Adipocyte (in vitro differentiated cells): ENCODE measurements at regions not wholly inside any gene's neighbourhood (a gene's known extent, or its start where the extent isn't known, plus 50 kb on each side); places are given as distances from the start of the nearest gene placed in this dataset.
"Not testable (repeated sequence)": the region's sequence is repeated elsewhere in the genome, so short reads cannot be mapped to it uniquely, and the experiment has no call there.

ENCODE experiments used
- DNase-seq: peaks from one replicate; pipeline ENCODE4 v3.0.0-alpha.2; 2015; ENCODE audit warnings: low read depth
- H3K27me3 ChIP-seq: replicated peaks from 2 replicates; pipeline ENCODE4 v1.7.0; 2013; ENCODE audit warnings: mild to moderate bottlenecking, low read length, moderate library complexity; ENCODE audit not compliant: control insufficient read depth, insufficient read depth
- H3K36me3 ChIP-seq: 2 replicates; pipeline ENCODE4 v1.7.0; 2013; ENCODE audit warnings: low read length, mild to moderate bottlenecking, moderate library complexity; ENCODE audit not compliant: control insufficient read depth, insufficient read depth, severe bottlenecking
- H3K4me1 ChIP-seq: 2 replicates; pipeline ENCODE4 v1.7.0; 2013; ENCODE audit warnings: mild to moderate bottlenecking, low read length, moderate library complexity; ENCODE audit not compliant: control insufficient read depth, insufficient read depth
- H3K4me3 ChIP-seq: 2 replicates; pipeline ENCODE4 v1.7.0; 2013; ENCODE audit warnings: mild to moderate bottlenecking, low read length, moderate library complexity
- H3K9ac ChIP-seq: 2 replicates; pipeline ENCODE4 v1.7.0; 2013; ENCODE audit warnings: mild to moderate bottlenecking, low read length, moderate library complexity
- H3K9me3 ChIP-seq: 2 replicates; pipeline ENCODE4 v1.7.0; 2013; ENCODE audit warnings: mild to moderate bottlenecking, low read length, moderate library complexity; ENCODE audit not compliant: control insufficient read depth

- DNase-seq, H3K4me3 ChIP-seq, H3K36me3 ChIP-seq, H3K27me3 ChIP-seq, H3K9ac ChIP-seq, H3K4me1 ChIP-seq: not testable (repeated sequence)
- H3K9me3 ChIP-seq = peaks cover 10% of the 10 kb centered on the region
Observed at GRCh38 chr2:154582694-154583093, 115.8 kb upstream of the KCNJ3 start.

- not testable (repeated sequence) for DNase-seq, H3K4me1 ChIP-seq, H3K9ac ChIP-seq, H3K27me3 ChIP-seq, H3K36me3 ChIP-seq, H3K4me3 ChIP-seq
- peaks cover 10% of the 10 kb centered on the region for H3K9me3 ChIP-seq
Observed at GRCh38 chr2:154583274-154583673, 115.2 kb upstream of the KCNJ3 start.

- DNase-seq = no peak
Observed at GRCh38 chr2:154587739-154588138, 110.8 kb upstream of the KCNJ3 start.

GRCh38 chr2:154588838-154589237 is 109.7 kb upstream of the KCNJ3 start:
- Histone ChIP-seq H3K9me3 (no peaks in the 10 kb centered on the region), H3K4me1 (no peaks in the 10 kb centered on the region), H3K27me3 (no peaks in the 10 kb centered on the region), H3K36me3 (no peaks in the 10 kb centered on the region), H3K9ac (no peak overlapping the region), H3K4me3 (no peak overlapping the region)
- no peak for DNase-seq

More at GRCh38 chr2:154587739-154588138, 110.8 kb upstream of the KCNJ3 start:
- no peak overlapping the region for H3K4me3 ChIP-seq
- H3K9ac ChIP-seq = no peak overlapping the region
- no peaks in the 10 kb centered on the region for H3K36me3 ChIP-seq
- H3K4me1 ChIP-seq = no peaks in the 10 kb centered on the region
- no peaks in the 10 kb centered on the region for H3K9me3 ChIP-seq
- H3K27me3 ChIP-seq = no peaks in the 10 kb centered on the region

- no peak overlapping the region for H3K9ac ChIP-seq
- no peak for DNase-seq
- no peaks in the 10 kb centered on the region for H3K27me3 ChIP-seq
- H3K4me1 ChIP-seq = no peaks in the 10 kb centered on the region
- no peaks in the 10 kb centered on the region for H3K9me3 ChIP-seq
- H3K36me3 ChIP-seq = no peaks in the 10 kb centered on the region
- H3K4me3 ChIP-seq = no peak overlapping the region
Observed at GRCh38 chr2:154589514-154589913, 109.0 kb upstream of the KCNJ3 start.

DNA sequence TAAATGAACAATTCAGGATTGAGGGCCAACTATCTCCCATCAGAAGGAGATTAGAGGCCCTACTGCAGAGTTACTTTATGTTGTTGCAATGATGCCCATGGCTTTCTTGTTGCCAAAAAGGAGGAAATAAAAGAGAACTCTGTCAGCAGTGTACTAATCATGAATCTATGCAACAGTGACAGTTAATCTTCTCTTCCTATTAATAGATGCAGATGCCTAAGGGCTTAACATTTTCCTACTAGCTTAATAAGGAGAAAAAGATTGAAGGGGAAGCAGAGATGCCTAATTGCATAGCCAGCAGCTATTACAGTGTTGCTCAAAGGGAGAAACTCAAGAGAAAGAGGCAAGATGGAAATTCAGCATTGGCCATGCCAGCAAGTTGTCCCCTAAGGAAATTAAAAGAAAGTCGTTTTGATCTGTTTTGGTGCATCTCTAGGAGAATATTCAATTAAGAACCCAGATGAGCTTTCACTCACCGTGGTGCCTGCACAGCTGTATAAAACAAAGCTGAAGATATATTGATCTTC is 107.1 kb upstream of the KCNJ3 start:
- Histone ChIP-seq H3K4me3 (no peak overlapping the region), H3K9me3 (no peaks in the 10 kb centered on the region), H3K27me3 (no peaks in the 10 kb centered on the region), H3K4me1 (no peaks in the 10 kb centered on the region), H3K9ac (no peak overlapping the region), H3K36me3 (no peaks in the 10 kb centered on the region)
- DNase-seq = no peak

DNA sequence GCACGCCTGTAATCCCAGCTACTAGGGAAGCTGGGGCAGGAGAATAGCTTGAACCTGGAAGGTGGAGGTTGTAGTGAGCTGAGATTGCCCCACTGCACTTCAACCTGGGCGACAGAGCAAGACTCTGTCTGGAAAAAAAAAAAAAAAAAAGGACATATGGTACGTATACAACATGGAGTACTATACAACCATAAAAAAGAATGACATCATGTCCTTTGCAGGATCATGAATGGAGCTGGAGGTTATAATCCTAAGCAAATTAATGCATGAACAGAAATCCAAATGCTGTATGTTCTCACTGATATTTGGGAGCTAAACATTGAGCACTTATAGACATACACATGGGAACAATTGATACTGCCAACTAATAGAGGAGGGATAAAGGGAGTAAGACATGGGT is 99.3 kb upstream of the KCNJ3 start:
- Histone ChIP-seq H3K4me3 (no peak overlapping the region), H3K9me3 (peaks cover 3% of the 10 kb centered on the region), H3K4me1 (no peaks in the 10 kb centered on the region), H3K36me3 (no peaks in the 10 kb centered on the region), H3K27me3 (no peaks in the 10 kb centered on the region), H3K9ac (no peak overlapping the region)
- DNase-seq = no peak

DNA sequence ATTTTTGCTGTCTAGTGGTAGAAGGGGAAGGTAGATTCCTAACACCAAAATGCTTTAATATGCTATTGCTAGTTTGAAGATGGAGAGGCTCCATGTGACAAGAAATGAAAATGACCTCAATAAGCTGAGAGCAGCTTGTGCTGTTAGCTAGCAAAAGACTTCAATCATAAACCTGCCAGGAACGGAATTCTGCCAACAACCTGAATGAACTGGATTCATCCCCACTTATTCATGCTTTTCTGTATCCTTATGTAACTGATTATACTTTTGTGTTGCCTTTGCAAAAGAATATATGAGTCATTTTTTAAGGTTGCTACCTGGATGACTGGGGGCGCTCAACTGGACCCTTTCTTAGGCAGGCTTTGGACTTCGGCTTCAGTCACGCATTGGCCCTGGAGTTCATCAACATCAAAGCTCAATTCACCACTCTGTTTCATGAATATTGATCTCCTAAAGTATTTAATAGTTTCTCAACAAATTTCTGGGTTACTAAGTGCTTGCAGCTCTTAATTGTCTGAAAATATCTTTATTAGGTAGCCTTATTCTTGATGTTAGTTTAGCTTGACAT is 97.5 kb upstream of the KCNJ3 start:
- peaks cover 3% of the 10 kb centered on the region for H3K9me3 ChIP-seq
- no peak for DNase-seq
- no peak overlapping the region for H3K9ac ChIP-seq
- no peaks in the 10 kb centered on the region for H3K27me3 ChIP-seq
- H3K4me3 ChIP-seq = no peak overlapping the region
- H3K4me1 ChIP-seq = no peaks in the 10 kb centered on the region
- H3K36me3 ChIP-seq = no peaks in the 10 kb centered on the region

- Histone ChIP-seq H3K9me3 (peaks cover 3% of the 10 kb centered on the region), H3K36me3 (no peaks in the 10 kb centered on the region), H3K27me3 (no peaks in the 10 kb centered on the region), H3K4me3 (no peak overlapping the region), H3K4me1 (no peaks in the 10 kb centered on the region), H3K9ac (no peak overlapping the region)
- no peak for DNase-seq
Observed at GRCh38 chr2:154603682-154604081, 94.8 kb upstream of the KCNJ3 start.

GRCh38 chr2:154608438-154608837 is 90.1 kb upstream of the KCNJ3 start:
- H3K4me1 ChIP-seq = no peaks in the 10 kb centered on the region

GRCh38 chr2:154614906-154615305 is 83.6 kb upstream of the KCNJ3 start:
- Histone ChIP-seq H3K4me3 (no peak overlapping the region), H3K36me3 (no peaks in the 10 kb centered on the region), H3K9ac (no peak overlapping the region), H3K4me1 (no peaks in the 10 kb centered on the region), H3K9me3 (no peaks in the 10 kb centered on the region), H3K27me3 (no peaks in the 10 kb centered on the region)
- no peak for DNase-seq

More at GRCh38 chr2:154608438-154608837, 90.1 kb upstream of the KCNJ3 start:
- Histone ChIP-seq H3K9ac (no peak overlapping the region), H3K4me3 (no peak overlapping the region), H3K36me3 (no peaks in the 10 kb centered on the region), H3K9me3 (no peaks in the 10 kb centered on the region), H3K27me3 (no peaks in the 10 kb centered on the region)
- no peak for DNase-seq

DNA sequence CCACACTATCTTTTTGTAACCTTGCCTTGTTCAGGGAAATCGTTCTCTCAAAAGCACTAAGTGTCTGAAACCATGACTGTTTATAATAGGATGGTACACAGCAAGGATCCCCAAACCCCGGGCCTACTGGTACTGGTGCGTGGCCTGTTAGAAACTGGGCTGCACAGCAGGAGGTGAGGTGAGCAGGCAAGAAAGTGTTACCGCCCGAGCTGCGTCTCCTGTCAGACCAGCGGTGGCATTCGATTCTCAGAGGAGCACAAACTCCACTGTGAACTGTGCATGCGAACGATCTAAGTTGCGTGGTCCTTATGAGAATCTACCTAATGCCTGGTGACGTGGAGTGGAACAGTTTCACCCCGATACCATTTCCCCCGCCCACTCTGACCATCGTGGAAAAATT is 81.8 kb upstream of the KCNJ3 start:
- H3K27me3 ChIP-seq = no peaks in the 10 kb centered on the region
- no peak overlapping the region for H3K4me3 ChIP-seq
- H3K9ac ChIP-seq = no peak overlapping the region
- H3K9me3 ChIP-seq = no peaks in the 10 kb centered on the region
- H3K36me3 ChIP-seq = no peaks in the 10 kb centered on the region
- no peaks in the 10 kb centered on the region for H3K4me1 ChIP-seq
- no peak for DNase-seq
